PFSK-1 (cell line): ENCODE measurements at regions not wholly inside any gene's neighbourhood (a gene's known extent, or its start where the extent isn't known, plus 50 kb on each side); places are given as distances from the start of the nearest gene placed in this dataset.

Source experiments
- FOXP2 ChIP-seq: optimal IDR thresholded peaks from 2 replicates; pipeline ENCODE3; 2011; ENCODE audit warnings: borderline replicate concordance, control low read depth, inconsistent platforms; ENCODE audit not compliant: insufficient read depth; ENCODE audit errors: extremely low read length, extremely low read depth
- POLR2AphosphoS5 ChIP-seq: IDR thresholded peaks from 2 replicates; pipeline ENCODE4 v1.6.1; 2012; ENCODE audit warnings: low read depth, mild to moderate bottlenecking, control low read depth, low read length, moderate library complexity
- SIN3A ChIP-seq: IDR thresholded peaks from 2 replicates; pipeline ENCODE4 v1.6.1; 2012; ENCODE audit warnings: mild to moderate bottlenecking, low read length, moderate library complexity, borderline replicate concordance; ENCODE audit not compliant: insufficient read depth
- TAF1 ChIP-seq: IDR thresholded peaks from 2 replicates; pipeline ENCODE4 v1.6.1; 2012; ENCODE audit warnings: low read length, control low read depth, borderline replicate concordance; ENCODE audit not compliant: insufficient read depth
- TF ChIP-seq, protein P1 (sequence below), 2 experiments: IDR thresholded peaks; 2 replicates each; pipeline versions ENCODE4 v1.6.1 to v1.8.0; 2011 to 2012; ENCODE audit warnings: low read depth in 2 of 2, low read length in 2 of 2, control low read depth in 1 of 2, inconsistent platforms in 1 of 2, mild to moderate bottlenecking in 1 of 2, moderate library complexity in 1 of 2; ENCODE audit not compliant: insufficient read depth in 1 of 2

DNA sequence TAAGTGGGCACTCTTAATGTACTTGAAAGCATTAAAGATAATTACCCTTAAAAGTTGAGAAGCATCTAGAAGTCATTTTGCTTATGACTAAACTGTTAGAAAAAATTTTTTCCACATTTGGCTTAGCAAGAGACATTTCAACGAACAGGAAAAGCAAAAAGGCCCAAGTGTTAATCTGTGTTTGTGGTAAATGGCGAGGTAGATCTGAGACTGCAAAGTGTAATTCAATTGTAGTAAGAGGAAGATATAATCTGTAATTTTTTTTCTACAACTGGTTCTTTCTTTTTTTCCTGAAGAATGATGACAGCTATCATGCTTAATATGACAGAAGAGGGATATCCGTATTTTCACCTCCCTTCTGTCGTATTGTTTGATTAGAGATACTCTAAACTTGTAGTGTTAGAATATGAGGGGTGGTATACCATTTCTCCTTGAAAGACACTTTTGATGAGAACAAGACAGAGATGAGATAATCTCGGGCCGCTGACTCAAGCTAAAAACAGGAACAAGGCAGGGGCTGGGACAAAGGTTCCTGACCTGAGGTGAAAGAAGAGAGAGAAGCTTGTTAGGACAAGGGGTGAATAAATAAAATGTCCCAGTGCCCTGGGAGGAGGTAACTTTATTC is 459.3 kb upstream of the ZNF608 start:
- TF ChIP-seq, protein P1, sequence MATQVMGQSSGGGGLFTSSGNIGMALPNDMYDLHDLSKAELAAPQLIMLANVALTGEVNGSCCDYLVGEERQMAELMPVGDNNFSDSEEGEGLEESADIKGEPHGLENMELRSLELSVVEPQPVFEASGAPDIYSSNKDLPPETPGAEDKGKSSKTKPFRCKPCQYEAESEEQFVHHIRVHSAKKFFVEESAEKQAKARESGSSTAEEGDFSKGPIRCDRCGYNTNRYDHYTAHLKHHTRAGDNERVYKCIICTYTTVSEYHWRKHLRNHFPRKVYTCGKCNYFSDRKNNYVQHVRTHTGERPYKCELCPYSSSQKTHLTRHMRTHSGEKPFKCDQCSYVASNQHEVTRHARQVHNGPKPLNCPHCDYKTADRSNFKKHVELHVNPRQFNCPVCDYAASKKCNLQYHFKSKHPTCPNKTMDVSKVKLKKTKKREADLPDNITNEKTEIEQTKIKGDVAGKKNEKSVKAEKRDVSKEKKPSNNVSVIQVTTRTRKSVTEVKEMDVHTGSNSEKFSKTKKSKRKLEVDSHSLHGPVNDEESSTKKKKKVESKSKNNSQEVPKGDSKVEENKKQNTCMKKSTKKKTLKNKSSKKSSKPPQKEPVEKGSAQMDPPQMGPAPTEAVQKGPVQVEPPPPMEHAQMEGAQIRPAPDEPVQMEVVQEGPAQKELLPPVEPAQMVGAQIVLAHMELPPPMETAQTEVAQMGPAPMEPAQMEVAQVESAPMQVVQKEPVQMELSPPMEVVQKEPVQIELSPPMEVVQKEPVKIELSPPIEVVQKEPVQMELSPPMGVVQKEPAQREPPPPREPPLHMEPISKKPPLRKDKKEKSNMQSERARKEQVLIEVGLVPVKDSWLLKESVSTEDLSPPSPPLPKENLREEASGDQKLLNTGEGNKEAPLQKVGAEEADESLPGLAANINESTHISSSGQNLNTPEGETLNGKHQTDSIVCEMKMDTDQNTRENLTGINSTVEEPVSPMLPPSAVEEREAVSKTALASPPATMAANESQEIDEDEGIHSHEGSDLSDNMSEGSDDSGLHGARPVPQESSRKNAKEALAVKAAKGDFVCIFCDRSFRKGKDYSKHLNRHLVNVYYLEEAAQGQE (IDR thresholded peaks at IDR 0.05; ENCODE audit: insufficient read depth in 1 of 2, low read depth in 2 of 2, low read length in 2 of 2): no peak
- TF ChIP-seq POLR2AphosphoS5 (no peak), FOXP2 (no peak), TAF1 (no peak), SIN3A (no peak)

DNA sequence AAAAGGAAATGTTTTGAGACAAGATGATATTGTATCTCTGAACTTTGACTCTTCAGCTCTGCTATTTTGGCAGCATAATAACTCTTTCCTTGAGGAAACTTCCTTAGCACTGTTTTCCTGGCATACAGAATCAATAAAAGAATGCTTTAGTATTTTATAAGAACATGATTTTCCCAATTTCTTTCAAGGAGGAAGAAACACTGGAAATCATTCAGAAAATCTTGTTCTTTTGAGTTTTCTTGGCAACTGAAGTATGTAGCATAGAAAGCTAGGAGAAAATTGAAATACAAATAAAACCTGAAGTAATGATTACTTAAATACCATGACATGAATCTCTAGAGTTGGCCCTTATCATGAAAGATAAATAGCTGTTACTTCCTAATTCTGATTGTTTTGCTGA is 461.4 kb upstream of the ZNF608 start:
- TF ChIP-seq SIN3A: no peak
- TF ChIP-seq FOXP2: no peak
- TF ChIP-seq TAF1: no peak
- TF ChIP-seq POLR2AphosphoS5: no peak
- TF ChIP-seq, protein P1 (IDR thresholded peaks at IDR 0.05; ENCODE audit: insufficient read depth in 1 of 2, low read depth in 2 of 2, low read length in 2 of 2): no peak

- TF ChIP-seq TAF1: no peak
- TF ChIP-seq, protein P1 (IDR thresholded peaks at IDR 0.05; ENCODE audit: insufficient read depth in 1 of 2, low read depth in 2 of 2, low read length in 2 of 2): no peak
Observed at GRCh38 chr5:125209650-125210049, 463.2 kb upstream of the ZNF608 start.

DNA sequence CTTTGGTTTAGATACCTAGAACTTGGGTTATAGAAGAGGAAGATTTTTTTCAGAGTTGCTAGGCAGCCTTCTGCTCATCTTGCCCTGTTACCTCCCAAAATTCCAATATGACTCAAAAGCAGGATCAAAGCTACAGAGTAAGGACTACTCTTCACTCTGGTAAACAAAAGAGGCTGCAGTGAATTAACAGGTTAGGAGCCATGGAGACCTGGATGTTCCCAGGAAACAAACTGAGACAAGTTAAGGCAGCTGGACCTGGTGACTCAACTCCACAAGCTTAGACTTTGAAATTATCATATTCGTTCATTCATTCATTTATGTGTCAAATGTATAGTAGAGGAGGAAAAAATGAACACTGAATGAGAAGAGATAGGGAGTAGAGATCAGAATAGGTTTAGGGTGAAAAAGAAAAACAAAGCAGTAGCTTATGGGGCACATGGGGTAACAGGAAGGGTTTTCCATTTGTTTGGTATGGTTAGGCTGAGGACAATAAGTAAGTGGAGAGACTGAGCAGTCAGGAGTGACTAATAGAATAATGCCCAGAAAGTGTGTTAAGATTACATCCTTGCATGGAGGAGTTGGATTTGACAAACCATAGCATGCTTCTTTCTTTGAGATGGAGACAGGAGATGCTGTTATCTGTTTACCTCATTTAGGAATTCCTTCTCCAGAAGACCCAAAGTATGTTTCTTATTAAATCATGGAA is 464.0 kb upstream of the ZNF608 start:
- TF ChIP-seq POLR2AphosphoS5: no peak
- TF ChIP-seq SIN3A: no peak
- TF ChIP-seq FOXP2: no peak
- no peak for TF ChIP-seq TAF1

DNA sequence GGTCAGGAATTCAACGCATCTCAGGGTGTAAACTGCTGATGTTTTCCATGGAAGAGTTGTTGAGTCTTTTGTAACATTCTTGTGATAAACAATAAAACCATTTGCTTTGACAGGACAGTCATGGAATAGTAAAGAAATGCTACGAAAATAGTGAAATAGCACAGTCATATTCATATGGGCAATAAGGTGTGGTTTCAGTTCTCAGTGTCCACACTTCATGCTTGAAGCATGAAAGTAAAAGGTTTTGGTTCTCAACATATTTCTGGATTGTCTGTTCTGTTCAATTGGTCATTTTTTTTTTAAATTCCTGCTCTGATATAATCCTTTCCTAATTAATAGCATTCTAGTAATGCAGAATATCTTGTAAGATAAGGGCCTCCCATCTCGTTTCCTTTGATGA is 467.6 kb upstream of the ZNF608 start:
- TF ChIP-seq SIN3A (no peak), TAF1 (no peak), FOXP2 (no peak), POLR2AphosphoS5 (no peak)
- TF ChIP-seq, protein P1 (IDR thresholded peaks at IDR 0.05; ENCODE audit: insufficient read depth in 1 of 2, low read depth in 2 of 2, low read length in 2 of 2): no peak
